Fibroblast of peridontal ligament (primary cell): ENCODE measurements at regions not wholly inside any gene's neighbourhood (a gene's known extent, or its start where the extent isn't known, plus 50 kb on each side); places are given as distances from the start of the nearest gene placed in this dataset.

Source experiments
- DNase-seq: peaks from one replicate; pipeline ENCODE4 v3.0.0-alpha.2; 2010; ENCODE audit errors: extremely low read depth

GRCh38 chr10:78972947-78973900, 95.5 kb upstream of the ZMIZ1 start:
- DNase-seq, result peak; percentile 91

- DNase-seq, result no peak
These were observed 94.7 kb upstream of the ZMIZ1 start for GRCh38 chr10:78973901-78974616.

- peak; percentile 83 for DNase-seq
These were observed 94.0 kb upstream of the ZMIZ1 start for GRCh38 chr10:78974617-78975317.

- DNase-seq, result no peak
These were observed 92.8 kb upstream of the ZMIZ1 start for GRCh38 chr10:78975926-78976325.

GRCh38 chr10:78976825-78977755, 91.7 kb upstream of the ZMIZ1 start:
- DNase-seq, result no peak

GRCh38 chr10:78979938-78980337, 88.8 kb upstream of the ZMIZ1 start:
- DNase-seq, result no peak

- no peak for DNase-seq
These were observed 88.4 kb upstream of the ZMIZ1 start for GRCh38 chr10:78980354-78980753.

GRCh38 chr10:78980815-78981214, 88.0 kb upstream of the ZMIZ1 start:
- no peak for DNase-seq

GRCh38 chr10:78981257-78981969, 87.4 kb upstream of the ZMIZ1 start:
- no peak for DNase-seq

- no peak for DNase-seq
These were observed 86.8 kb upstream of the ZMIZ1 start for GRCh38 chr10:78981970-78982281.

- DNase-seq, result no peak
These were observed 86.0 kb upstream of the ZMIZ1 start for GRCh38 chr10:78982726-78983125.

- no peak for DNase-seq
These were observed 85.2 kb upstream of the ZMIZ1 start for GRCh38 chr10:78983608-78984007.

- peak; percentile 73 for DNase-seq
These were observed 82.6 kb upstream of the ZMIZ1 start for GRCh38 chr10:78985973-78986818.

- no peak for DNase-seq
These were observed 77.6 kb upstream of the ZMIZ1 start for GRCh38 chr10:78991187-78991586.

GRCh38 chr10:78992333-78992732, 76.4 kb upstream of the ZMIZ1 start:
- DNase-seq, result no peak

- no peak for DNase-seq
These were observed 75.4 kb upstream of the ZMIZ1 start for GRCh38 chr10:78993261-78993945.

GRCh38 chr10:78995987-78996791, 72.6 kb upstream of the ZMIZ1 start:
- DNase-seq, result no peak

GRCh38 chr10:78996792-78997129, 72.0 kb upstream of the ZMIZ1 start:
- DNase-seq, result no peak
